Type B pancreatic cell (in vitro differentiated cells): ENCODE measurements at regions not wholly inside any gene's neighbourhood (a gene's known extent, or its start where the extent isn't known, plus 50 kb on each side); places are given as distances from the start of the nearest gene placed in this dataset.

ENCODE experiments used
- DNase-seq: peaks from one replicate; pipeline ENCODE4 v3.0.0; 2021; ENCODE audit warnings: mixed read lengths; ENCODE audit not compliant: unreplicated experiment; ENCODE audit errors: extremely low spot score
- H3K27ac Mint-ChIP-seq: 2 replicates; pipeline ENCODE4 v1.8.0; 2021; ENCODE audit warnings: mild to moderate bottlenecking, mixed read lengths
- H3K27me3 Mint-ChIP-seq: 2 replicates; pipeline ENCODE4 v1.8.0; 2021; ENCODE audit warnings: mixed read lengths
- H3K36me3 Mint-ChIP-seq: 2 replicates; pipeline ENCODE4 v1.8.0; 2021; ENCODE audit warnings: mixed read lengths
- H3K4me1 Mint-ChIP-seq: one replicate; pipeline ENCODE4 v1.8.0; 2021; ENCODE audit warnings: mixed read lengths; ENCODE audit not compliant: unreplicated experiment
- H3K4me3 Mint-ChIP-seq: 2 replicates; pipeline ENCODE4 v1.8.0; 2021; ENCODE audit warnings: mild to moderate bottlenecking, mixed read lengths
- H3K9me3 Mint-ChIP-seq: 2 replicates; pipeline ENCODE4 v1.8.0; 2021; ENCODE audit warnings: mixed read lengths
- TF ChIP-seq, protein P1 (sequence below): fragments of 200-600 bp; sonication (generic); conservative IDR thresholded peaks from 2 replicates; pipeline ENCODE4 v1.5.0; 2021; ENCODE audit warnings: antibody characterized with exemption, mild to moderate bottlenecking

DNA sequence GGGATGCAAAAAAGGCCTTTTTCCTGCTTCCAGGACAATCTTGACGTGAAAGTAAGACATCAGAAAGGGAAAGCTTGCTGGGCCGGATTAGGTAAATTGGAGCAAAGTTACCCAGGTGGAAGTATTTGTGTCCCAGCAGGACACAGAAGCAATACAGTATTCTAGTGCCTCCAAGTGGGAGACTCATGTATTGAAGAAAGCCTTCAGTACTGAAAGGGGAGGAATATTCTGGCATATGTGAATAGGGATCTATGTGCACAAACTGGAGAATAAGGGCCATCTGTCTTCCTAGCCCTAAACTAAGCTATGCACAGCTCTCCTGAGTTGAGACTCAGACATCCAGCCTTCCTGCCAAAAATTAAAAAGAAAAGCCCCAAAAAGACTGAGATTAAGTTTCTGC lies 327.3 kb upstream of the CDH8 start:
- no peaks in the 10 kb centered on the region for H3K36me3 Mint-ChIP-seq
- DNase-seq, result no peak

DNA sequence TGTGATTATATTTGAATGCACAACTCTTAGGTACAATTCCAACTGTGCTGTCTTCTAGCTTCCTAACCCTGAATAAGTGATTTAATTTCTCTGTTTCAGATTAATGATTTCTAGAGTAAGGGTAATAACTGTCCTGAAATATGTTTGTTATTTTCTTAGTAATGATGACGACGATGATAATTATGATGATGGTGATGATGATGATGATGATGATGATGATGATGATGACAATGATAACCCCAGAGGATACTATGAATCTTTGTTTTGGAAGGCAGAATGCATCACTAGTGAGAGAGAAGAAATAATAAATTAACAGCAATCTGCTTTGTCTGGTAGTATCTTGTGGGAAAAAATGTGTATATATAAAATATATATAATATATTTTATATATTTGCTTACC lies 317.1 kb upstream of the CDH8 start:
- TF ChIP-seq, protein P1, sequence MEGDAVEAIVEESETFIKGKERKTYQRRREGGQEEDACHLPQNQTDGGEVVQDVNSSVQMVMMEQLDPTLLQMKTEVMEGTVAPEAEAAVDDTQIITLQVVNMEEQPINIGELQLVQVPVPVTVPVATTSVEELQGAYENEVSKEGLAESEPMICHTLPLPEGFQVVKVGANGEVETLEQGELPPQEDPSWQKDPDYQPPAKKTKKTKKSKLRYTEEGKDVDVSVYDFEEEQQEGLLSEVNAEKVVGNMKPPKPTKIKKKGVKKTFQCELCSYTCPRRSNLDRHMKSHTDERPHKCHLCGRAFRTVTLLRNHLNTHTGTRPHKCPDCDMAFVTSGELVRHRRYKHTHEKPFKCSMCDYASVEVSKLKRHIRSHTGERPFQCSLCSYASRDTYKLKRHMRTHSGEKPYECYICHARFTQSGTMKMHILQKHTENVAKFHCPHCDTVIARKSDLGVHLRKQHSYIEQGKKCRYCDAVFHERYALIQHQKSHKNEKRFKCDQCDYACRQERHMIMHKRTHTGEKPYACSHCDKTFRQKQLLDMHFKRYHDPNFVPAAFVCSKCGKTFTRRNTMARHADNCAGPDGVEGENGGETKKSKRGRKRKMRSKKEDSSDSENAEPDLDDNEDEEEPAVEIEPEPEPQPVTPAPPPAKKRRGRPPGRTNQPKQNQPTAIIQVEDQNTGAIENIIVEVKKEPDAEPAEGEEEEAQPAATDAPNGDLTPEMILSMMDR, result no peak
- no peak for DNase-seq

More for the DNA sequence above, 327.3 kb upstream of the CDH8 start:
- H3K9me3 Mint-ChIP-seq, result no peaks in the 10 kb centered on the region
- H3K4me1 Mint-ChIP-seq, result no peaks in the 10 kb centered on the region
- no peak overlapping the region for H3K27ac Mint-ChIP-seq
- TF ChIP-seq, protein P1, result peak; percentile 41
- no peak overlapping the region for H3K4me3 Mint-ChIP-seq
- H3K27me3 Mint-ChIP-seq, result no peaks in the 10 kb centered on the region

DNA sequence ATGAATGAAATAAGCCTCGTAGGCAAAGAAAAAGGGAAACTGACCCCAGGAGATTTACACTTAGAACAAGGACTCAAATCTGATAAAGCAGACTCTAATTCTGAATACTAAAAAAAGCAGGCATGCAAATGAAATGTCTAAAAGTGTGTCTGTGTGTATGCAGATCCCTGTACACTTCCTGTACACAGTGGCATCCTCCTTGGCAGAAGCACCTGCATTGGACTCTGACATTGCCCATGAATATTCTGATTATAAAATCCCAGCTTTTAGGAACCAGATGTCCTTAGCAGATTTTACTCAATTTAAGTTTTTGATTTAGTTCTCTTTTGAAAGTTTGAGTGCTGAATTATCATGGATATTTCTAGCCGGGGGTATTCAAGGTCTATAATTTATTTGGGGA lies 306.0 kb upstream of the CDH8 start:
- Mint-ChIP-seq H3K36me3 (no peaks in the 10 kb centered on the region), H3K9me3 (no peaks in the 10 kb centered on the region), H3K4me1 (no peaks in the 10 kb centered on the region), H3K4me3 (no peak overlapping the region), H3K27me3 (no peaks in the 10 kb centered on the region), H3K27ac (no peak overlapping the region)
- TF ChIP-seq, protein P1, result no peak
- DNase-seq, result no peak

More for the DNA sequence above, 317.1 kb upstream of the CDH8 start:
- Mint-ChIP-seq H3K4me3 (no peak overlapping the region), H3K27me3 (no peaks in the 10 kb centered on the region), H3K4me1 (no peaks in the 10 kb centered on the region), H3K9me3 (no peaks in the 10 kb centered on the region), H3K27ac (no peak overlapping the region), H3K36me3 (no peaks in the 10 kb centered on the region)

DNA sequence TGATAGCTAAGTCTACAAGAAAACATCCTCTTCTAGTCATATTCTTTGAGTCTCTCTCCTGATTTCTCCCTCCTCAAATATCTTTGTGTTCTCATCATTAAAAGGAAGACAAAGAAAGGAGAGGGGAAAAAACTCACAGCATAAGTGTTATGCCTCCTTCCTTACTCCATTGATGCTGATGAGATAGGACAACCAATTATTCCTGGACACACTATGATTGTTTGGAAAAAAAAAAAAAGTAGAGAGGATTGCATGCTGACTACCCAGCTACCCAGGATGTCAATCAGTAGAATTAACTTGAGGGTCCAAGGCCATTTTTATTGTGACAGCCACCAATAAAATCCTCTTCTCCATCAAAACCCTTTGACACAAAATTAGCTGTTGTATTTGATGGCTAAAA lies 299.1 kb upstream of the CDH8 start:
- Mint-ChIP-seq H3K4me3 (no peak overlapping the region), H3K27me3 (no peaks in the 10 kb centered on the region), H3K27ac (no peak overlapping the region), H3K4me1 (no peaks in the 10 kb centered on the region), H3K9me3 (no peaks in the 10 kb centered on the region), H3K36me3 (no peaks in the 10 kb centered on the region)
- DNase-seq, result no peak
- TF ChIP-seq, protein P1, result no peak

DNA sequence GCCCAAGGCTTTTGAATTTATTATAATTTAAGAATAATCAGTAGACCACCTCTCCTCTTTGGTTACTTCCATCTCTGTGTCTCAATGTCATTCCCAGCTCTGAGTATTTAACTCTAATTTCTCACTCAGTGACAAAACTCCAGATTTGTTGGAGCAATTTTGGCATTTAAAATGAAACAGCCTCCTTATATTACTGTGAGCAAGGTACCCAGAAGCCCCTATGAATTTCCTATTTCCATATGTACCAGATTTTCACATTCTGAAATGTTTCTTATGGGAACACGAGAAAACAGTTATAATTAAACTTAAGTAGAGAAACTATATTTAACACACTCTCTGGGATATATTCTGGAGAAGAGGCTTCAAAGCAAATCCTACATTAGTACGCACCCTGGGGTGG lies 285.4 kb upstream of the CDH8 start:
- no peaks in the 10 kb centered on the region for H3K36me3 Mint-ChIP-seq
- H3K27me3 Mint-ChIP-seq, result no peaks in the 10 kb centered on the region
- no peaks in the 10 kb centered on the region for H3K9me3 Mint-ChIP-seq
- H3K4me1 Mint-ChIP-seq, result no peaks in the 10 kb centered on the region
- no peak for DNase-seq
- no peak overlapping the region for H3K4me3 Mint-ChIP-seq
- TF ChIP-seq, protein P1, result no peak
- H3K27ac Mint-ChIP-seq, result no peak overlapping the region

DNA sequence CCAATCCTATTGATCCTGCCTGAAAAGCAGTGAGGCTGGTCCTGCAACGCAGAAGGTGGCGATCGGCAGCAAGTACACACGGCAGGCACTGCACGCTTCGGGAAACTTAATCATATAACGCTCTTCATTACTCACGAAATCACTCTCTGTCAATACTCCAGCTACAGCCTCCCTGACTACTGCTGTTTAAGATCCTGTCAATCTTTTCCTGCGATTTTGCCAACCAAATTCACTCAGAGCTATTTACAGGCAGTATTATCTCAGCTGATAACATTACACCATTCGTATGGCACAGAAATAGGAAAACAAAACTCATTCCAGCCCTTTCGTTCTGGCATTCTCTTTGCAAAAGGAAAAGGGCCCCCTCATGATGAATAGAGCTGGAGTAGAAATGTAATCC lies 262.4 kb upstream of the CDH8 start:
- no peak for DNase-seq
- Mint-ChIP-seq H3K27me3 (no peaks in the 10 kb centered on the region), H3K4me1 (no peaks in the 10 kb centered on the region), H3K36me3 (no peaks in the 10 kb centered on the region), H3K27ac (no peak overlapping the region), H3K4me3 (no peak overlapping the region), H3K9me3 (no peaks in the 10 kb centered on the region)
- TF ChIP-seq, protein P1, result no peak
